ENCODE measurements at regions not wholly inside any gene's neighbourhood (a gene's known extent, or its start where the extent isn't known, plus 50 kb on each side); places are given as distances from the start of the nearest gene placed in this dataset. TPM values are rescaled to one million over a fixed set of nuclear protein-coding genes. Genes with fewer than 3 reads are reported as not detected.

DNA sequence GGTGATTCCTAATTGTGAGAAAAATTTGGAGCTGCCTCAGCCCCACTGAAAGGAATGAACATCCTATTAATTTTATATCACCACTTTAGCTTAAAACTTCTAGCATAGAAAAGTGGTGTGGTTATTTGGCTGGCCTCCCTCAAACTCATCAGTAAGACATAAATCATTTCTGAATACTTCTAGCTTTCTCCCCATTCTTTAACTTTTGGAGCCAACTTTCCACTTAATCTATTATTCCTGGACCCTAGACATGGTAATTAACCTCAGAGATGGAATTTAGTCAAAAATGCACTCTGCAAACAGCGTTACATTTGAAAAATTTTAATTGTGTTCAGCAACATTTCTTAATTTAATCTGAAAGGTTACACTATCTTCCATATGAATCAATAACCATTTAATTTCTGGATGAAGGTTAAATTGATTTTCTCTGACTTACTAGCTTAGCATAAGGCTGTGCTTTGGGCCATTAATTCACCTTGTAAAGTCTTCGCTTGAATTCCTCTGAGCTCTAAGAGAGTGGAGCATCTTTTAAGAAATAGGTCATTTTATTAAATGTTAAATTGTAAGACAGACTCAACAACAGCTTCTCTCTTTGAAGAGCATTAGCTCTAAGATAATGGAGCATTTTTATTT is 753.6 kb upstream of the STXBP6 start:
- WGBS: 82% methylated on average over 2 of the region's 2 CpGs
- Histone ChIP-seq H3K36me3 (ENCODE audit: insufficient read depth) (no peaks in the 10 kb centered on the region), H3K4me1 (ENCODE audit: insufficient read depth) (no peaks in the 10 kb centered on the region), H3K4me3 (ENCODE audit: low read depth, low read length) (no peak overlapping the region), H3K27ac (ENCODE audit: low read depth) (no peak overlapping the region)
- peak; percentile 79 for DNase-seq (ENCODE audit: extremely low spot score)

DNA sequence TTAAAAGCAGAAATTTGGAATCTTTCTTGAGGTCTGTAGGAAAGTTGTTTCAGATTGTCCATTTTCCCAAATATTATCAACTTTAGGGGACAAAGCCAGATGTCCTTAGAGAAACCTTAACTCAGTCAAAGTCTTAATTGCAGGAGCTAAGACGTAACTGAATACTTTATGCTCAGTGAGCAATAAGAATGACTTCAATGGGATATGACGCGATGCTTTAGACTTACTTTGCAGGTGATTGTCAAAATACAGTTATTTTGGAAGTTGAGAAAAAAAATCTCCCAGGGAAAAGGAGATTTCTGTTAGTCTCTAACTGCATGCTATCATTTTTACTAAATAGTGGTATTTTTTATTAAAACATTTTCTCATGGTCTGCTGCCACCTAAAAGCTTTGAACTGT is 750.9 kb upstream of the STXBP6 start:
- no peak for DNase-seq (ENCODE audit: extremely low spot score)
- no peak overlapping the region for H3K27ac ChIP-seq (ENCODE audit: low read depth)
- no peaks in the 10 kb centered on the region for H3K36me3 ChIP-seq (ENCODE audit: insufficient read depth)
- no peak overlapping the region for H3K4me3 ChIP-seq (ENCODE audit: low read depth, low read length)
- no peaks in the 10 kb centered on the region for H3K4me1 ChIP-seq (ENCODE audit: insufficient read depth)
- WGBS: 90% methylated on average over 3 of the region's 3 CpGs

DNA sequence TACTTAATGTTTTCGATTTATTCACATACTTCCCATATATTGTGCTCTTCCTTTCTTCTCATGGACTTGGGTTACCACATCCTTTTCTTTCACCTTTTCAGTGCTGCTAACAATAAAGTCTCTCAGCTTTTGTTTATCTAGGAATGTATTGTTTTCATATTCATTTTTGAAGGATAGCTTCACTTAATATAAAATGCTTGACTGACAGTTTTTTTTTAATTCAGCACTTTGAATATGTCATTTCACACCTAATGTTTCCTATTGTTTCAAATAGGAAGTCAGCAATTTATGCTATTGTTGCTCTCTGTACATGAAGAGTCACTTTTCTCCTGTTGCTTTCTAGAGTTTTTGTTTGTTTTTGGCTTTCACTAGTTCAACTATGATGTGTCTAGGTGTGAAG is 738.3 kb upstream of the STXBP6 start:
- WGBS: 82% methylated on average over 1 of the region's 1 CpG
- H3K4me1 ChIP-seq (ENCODE audit: insufficient read depth): no peaks in the 10 kb centered on the region
- no peak overlapping the region for H3K4me3 ChIP-seq (ENCODE audit: low read depth, low read length)
- no peak overlapping the region for H3K27ac ChIP-seq (ENCODE audit: low read depth)
- H3K36me3 ChIP-seq (ENCODE audit: insufficient read depth): no peaks in the 10 kb centered on the region
- DNase-seq (ENCODE audit: extremely low spot score): no peak

DNA sequence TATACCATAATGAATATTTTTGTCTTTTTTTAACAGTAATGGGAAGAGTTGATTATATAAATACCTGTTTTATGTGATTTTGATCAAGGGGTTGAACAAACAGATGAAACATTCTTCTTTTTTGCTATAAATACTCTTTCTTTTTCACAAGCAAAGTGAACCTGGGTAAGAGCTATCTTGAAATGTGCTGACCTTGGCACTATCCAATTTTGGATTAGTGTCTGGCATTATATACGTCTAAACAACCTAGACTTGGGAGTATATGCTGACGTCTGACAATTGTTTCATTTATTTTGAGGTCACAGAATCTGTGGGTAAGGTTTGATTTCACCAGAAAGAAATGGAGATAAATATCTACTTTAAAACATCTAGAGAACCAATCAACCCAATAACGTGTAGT is 716.0 kb upstream of the STXBP6 start:
- Histone ChIP-seq H3K27ac (ENCODE audit: low read depth) (no peak overlapping the region), H3K36me3 (ENCODE audit: insufficient read depth) (no peaks in the 10 kb centered on the region), H3K4me1 (ENCODE audit: insufficient read depth) (no peaks in the 10 kb centered on the region), H3K4me3 (ENCODE audit: low read depth, low read length) (no peak overlapping the region)
- no peak for DNase-seq (ENCODE audit: extremely low spot score)
- 73% methylated on average over 3 of the region's 3 CpGs for WGBS

DNA sequence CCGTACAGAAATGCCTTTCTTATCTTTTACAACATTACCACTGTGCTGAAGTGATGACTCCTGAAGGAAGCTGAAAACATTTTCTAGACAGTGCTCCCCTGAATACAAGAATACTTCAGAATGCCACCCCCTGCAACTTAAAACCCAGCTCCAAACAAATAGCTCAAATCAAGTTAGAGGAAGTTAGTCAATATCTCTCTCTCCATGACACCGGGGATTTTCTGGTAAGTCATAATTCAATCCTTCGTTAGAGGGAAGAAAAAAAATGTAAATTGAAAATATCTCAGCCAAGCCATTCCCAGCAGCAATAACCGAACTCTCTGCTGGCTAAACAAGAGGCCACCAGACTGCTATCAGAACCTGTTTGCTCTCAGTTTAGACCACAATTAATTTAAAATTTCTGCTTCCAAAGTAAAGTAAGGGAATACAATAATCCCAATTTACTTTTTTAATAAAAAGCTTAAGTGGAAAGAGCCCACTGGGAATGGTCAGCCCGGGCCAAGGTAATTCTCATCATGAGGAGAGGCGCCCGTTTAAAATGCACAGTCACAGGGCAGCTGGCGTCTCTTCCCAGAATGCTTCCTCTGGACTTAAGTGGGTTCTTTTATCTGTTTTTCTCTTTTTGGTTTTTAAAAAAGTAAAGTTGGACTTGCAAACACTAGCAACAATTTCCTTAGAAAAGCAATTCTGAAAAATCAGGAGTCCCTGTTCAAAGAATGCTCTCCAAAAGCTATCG is 710.1 kb upstream of the STXBP6 start:
- Histone ChIP-seq H3K4me3 (ENCODE audit: low read depth, low read length) (no peak overlapping the region), H3K4me1 (ENCODE audit: insufficient read depth) (no peaks in the 10 kb centered on the region), H3K36me3 (ENCODE audit: insufficient read depth) (no peaks in the 10 kb centered on the region), H3K27ac (ENCODE audit: low read depth) (no peak overlapping the region)
- DNase-seq (ENCODE audit: extremely low spot score): no peak
- WGBS: 65% methylated on average over 9 of the region's 9 CpGs

DNA sequence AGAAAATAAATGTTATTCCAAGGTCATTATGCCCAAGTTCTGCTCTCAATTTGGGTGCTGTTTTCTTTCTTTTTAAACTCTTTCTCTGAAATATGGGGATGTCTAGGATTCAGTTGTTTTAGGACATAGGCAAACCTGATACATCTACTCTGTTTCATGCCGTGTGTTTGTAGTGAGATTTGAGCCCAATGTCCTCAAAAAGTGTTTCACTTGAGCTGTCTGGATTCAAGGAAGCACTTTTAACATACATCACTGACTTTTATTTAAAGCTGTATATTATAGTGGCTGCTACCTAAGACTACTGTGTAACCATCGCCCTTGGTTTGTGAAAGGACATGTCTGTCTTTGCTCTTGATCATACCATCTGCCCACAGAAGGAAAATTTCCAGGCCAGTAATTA is 709.3 kb upstream of the STXBP6 start:
- DNase-seq (ENCODE audit: extremely low spot score): no peak
- H3K36me3 ChIP-seq (ENCODE audit: insufficient read depth): no peaks in the 10 kb centered on the region
- 50% methylated on average over 2 of the region's 2 CpGs for whole genome bisulfite sequencing
- no peaks in the 10 kb centered on the region for H3K4me1 ChIP-seq (ENCODE audit: insufficient read depth)
- H3K27ac ChIP-seq (ENCODE audit: low read depth): no peak overlapping the region
- no peak overlapping the region for H3K4me3 ChIP-seq (ENCODE audit: low read depth, low read length)

DNA sequence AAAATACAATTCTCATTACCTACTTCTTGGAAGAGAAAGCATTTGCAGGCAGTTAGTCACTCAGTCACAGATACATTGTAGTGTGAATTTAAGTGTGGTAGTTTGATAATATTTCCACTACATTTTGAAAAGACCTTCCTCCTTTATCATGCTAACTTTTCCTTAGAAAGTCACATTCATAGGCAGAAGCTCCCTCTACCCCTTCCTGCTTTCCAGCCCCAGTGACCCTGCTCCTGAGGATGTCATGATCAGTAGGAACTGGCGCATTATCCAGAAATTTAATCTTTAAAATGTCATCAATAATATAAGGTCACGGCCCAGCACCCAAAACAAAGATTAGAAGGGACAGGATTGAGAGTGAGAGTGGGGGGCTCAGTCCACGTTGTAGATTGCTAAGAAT is 707.4 kb upstream of the STXBP6 start:
- 74% methylated on average over 3 of the region's 3 CpGs for WGBS
- Histone ChIP-seq H3K4me1 (ENCODE audit: insufficient read depth) (no peaks in the 10 kb centered on the region), H3K36me3 (ENCODE audit: insufficient read depth) (no peaks in the 10 kb centered on the region), H3K4me3 (ENCODE audit: low read depth, low read length) (no peak overlapping the region), H3K27ac (ENCODE audit: low read depth) (no peak overlapping the region)
- no peak for DNase-seq (ENCODE audit: extremely low spot score)

DNA sequence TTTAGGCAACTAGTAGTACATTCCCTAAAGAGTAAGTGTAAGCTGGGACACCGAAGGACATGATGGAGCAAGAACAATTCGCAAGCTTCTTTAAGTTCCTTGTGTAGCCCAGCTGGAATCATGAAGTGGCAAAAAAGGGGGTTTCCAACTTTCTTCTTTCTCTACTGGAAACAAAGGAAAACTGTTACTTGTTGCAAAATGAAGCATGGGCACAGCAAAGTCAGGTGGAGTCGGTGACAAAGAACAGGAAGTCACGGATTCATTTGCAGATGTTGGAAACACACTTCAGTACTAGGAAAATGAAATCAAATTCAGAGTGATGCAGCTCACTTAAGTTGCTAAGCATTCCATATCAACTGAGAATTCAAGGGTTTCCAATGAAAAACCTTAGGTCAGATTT is 706.9 kb upstream of the STXBP6 start:
- H3K36me3 ChIP-seq (ENCODE audit: insufficient read depth): no peaks in the 10 kb centered on the region
- DNase-seq (ENCODE audit: extremely low spot score): no peak
- H3K4me3 ChIP-seq (ENCODE audit: low read depth, low read length): no peak overlapping the region
- WGBS: 70% methylated on average over 4 of the region's 4 CpGs
- H3K27ac ChIP-seq (ENCODE audit: low read depth): no peak overlapping the region
- H3K4me1 ChIP-seq (ENCODE audit: insufficient read depth): no peaks in the 10 kb centered on the region

DNA sequence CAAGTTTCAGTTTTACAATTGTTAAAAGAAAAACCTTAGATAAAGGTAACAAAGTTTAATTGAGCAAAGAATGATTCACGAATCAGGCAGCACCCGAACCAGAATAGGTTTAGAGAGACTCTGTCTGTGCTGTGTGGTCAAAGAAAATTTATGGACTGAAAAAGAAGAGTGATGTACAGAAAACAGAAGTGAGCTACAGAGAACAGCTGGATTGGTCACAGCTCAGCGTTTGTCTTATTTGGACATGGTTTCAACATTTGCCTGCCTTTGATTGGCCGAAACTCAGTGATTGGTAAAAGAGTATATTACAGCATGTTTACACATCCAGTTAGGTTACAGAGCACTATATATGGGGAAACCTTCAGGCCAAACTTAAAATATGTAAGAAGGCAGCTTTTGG is 703.2 kb upstream of the STXBP6 start:
- Histone ChIP-seq H3K36me3 (ENCODE audit: insufficient read depth) (no peaks in the 10 kb centered on the region), H3K27ac (ENCODE audit: low read depth) (no peak overlapping the region), H3K4me3 (ENCODE audit: low read depth, low read length) (no peak overlapping the region), H3K4me1 (ENCODE audit: insufficient read depth) (no peaks in the 10 kb centered on the region)
- no peak for DNase-seq (ENCODE audit: extremely low spot score)
- 67% methylated on average over 4 of the region's 4 CpGs for WGBS

DNA sequence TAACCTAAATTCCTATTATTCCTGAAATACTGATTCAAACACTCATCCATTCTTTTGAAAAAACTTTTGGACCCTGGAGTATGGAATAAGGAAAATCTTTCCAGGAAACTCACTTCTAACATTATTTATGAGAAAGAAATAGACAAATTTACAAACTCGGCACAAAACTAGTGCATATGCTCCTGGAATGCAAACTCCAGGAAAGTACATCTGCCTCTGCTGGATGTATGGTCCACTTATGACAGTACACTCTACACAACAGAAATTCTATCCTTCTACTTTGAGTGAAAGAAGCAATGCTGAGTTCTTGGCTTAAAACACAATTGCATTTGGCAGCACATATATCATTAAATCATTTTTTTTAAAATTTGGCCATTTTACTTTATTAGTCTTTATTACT is 700.5 kb upstream of the STXBP6 start:
- DNase-seq (ENCODE audit: extremely low spot score): no peak
- no peaks in the 10 kb centered on the region for H3K4me1 ChIP-seq (ENCODE audit: insufficient read depth)
- no peak overlapping the region for H3K27ac ChIP-seq (ENCODE audit: low read depth)
- WGBS: 78% methylated on average over 1 of the region's 1 CpG
- no peaks in the 10 kb centered on the region for H3K36me3 ChIP-seq (ENCODE audit: insufficient read depth)
- H3K4me3 ChIP-seq (ENCODE audit: low read depth, low read length): no peak overlapping the region

Small RNA genes lying in the stretch of these regions (small RNA-seq; reads per million reads assigned to genes)
- not detected for gene RF00440
